MM.1S (cell line): ENCODE measurements at regions not wholly inside any gene's neighbourhood (a gene's known extent, or its start where the extent isn't known, plus 50 kb on each side); places are given as distances from the start of the nearest gene placed in this dataset.

Experiments used
- EZH2 ChIP-seq: fragments of 300-600 bp; sonication (generic); optimal IDR thresholded peaks from 2 replicates; pipeline ENCODE3; 2017; ENCODE audit warnings: low read depth, mild to moderate bottlenecking, antibody characterized with exemption, low read length, mixed read lengths
- EZH2phosphoT487 ChIP-seq: fragments of 300-600 bp; sonication (generic); IDR thresholded peaks from 2 replicates; pipeline ENCODE4 v1.6.1; 2018; ENCODE audit warnings: antibody characterized with exemption, low read length
- TF ChIP-seq, protein P1 (sequence below): fragments of 300-600 bp; sonication (generic); IDR thresholded peaks from 2 replicates; pipeline ENCODE4 v1.5.1; 2016; ENCODE audit warnings: antibody characterized with exemption, low read length, mixed read lengths

DNA sequence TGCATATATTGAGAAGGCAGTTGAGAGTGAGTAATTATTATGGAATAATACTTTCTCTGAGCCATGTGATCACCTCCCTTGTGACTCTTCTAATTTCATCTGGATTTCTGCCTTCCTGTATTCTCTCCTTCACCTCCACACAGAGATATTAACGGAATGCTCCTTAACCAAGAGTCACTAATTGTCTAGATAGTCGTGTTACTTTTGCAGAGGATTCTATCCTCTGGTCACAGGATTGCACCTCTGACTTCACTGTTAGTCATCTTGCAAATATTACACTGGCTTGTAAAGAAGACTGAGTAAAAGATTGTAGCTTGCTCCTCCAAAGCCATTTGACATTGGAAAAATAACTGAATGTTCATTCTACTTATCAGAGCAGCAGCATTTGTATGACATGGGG, 160.9 kb downstream of the SH2D1A start:
- TF ChIP-seq EZH2 (no peak), EZH2phosphoT487 (no peak)
- TF ChIP-seq, protein P1, sequence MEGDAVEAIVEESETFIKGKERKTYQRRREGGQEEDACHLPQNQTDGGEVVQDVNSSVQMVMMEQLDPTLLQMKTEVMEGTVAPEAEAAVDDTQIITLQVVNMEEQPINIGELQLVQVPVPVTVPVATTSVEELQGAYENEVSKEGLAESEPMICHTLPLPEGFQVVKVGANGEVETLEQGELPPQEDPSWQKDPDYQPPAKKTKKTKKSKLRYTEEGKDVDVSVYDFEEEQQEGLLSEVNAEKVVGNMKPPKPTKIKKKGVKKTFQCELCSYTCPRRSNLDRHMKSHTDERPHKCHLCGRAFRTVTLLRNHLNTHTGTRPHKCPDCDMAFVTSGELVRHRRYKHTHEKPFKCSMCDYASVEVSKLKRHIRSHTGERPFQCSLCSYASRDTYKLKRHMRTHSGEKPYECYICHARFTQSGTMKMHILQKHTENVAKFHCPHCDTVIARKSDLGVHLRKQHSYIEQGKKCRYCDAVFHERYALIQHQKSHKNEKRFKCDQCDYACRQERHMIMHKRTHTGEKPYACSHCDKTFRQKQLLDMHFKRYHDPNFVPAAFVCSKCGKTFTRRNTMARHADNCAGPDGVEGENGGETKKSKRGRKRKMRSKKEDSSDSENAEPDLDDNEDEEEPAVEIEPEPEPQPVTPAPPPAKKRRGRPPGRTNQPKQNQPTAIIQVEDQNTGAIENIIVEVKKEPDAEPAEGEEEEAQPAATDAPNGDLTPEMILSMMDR = no peak
